T1000 (cell line): ENCODE measurements at regions not wholly inside any gene's neighbourhood (a gene's known extent, or its start where the extent isn't known, plus 50 kb on each side); places are given as distances from the start of the nearest gene placed in this dataset.

Experiments
- DNase-seq: peaks from one replicate; lab custom pipeline; 2025; ENCODE audit warnings: mixed read lengths; lab: John Stamatoyannopoulos, UW

DNA sequence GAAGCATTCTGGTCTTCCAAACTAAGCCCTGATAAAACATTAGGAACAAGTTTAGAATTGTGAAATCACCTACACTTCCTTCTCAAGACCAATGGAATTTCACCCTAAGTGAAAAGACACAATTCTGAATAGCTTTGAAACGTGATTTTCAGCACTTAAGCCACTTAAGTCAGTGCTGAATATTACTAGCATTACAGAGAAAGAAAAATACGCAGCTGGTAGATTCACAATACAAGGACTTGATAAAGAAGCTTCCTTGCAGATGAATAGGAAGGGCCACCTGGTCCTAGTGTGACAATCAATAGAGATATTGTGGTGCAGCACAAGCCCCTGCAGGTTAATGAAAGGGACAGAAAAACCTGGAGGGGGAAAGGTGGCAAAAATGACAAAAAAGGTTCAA lies 353.1 kb upstream of the ALCAM start:
- DNase-seq: no peak

DNA sequence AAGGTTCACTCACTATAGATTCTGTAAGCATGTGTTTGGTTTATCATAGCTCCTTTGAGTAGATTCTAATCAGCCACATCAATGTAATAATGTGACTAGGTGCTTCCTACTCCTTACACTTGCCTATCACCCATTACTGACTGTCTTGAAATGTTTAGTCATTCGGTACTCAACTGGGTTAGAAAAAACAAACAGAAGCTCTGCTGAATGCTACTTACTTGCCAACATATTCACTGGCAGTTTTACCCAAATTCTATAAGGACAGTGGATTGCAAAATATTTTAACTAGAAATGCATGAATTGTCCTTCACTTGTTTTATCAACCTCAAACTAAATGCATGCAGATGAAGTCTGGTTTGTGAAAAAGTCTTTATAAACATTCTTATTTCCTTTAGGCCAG lies 352.1 kb upstream of the ALCAM start:
- DNase-seq: no peak

DNA sequence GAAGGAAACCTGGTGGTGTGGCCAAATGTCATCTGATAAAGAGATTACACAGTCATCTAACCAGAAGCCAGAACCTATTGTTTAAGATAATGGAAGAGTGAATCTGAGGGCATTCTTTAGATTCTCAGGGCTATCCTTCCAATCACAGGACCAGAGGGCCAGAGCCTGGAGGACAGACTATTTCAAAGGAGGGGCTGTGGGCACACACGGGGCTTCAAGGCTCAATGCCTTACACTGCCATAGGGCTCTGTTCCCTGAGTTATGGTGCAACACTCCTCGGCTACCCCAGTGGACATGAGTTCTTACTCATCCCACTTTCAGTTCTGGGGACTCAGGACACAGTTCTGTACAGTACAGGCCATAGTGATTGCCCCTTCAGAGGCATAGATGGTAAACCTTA lies 343.9 kb upstream of the ALCAM start:
- no peak for DNase-seq

DNA sequence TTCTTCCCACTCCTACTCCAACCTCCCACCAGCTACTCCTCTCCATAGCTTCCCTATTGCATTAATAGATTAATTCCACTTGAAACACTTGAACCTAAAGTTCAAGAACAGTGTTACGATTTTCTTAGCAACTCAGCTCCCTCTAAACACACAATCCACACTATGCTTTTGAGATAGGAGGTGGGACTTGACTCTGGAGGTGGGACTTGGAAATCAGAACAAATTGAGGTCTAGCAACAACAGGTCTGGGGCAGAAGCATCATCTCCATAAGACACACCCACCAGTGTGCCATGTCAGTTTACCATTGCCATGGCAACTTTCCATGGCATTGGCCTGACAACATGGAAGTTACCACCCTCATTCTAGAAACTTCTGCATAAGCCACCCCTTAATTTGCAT lies 336.5 kb upstream of the ALCAM start:
- DNase-seq: no peak

DNA sequence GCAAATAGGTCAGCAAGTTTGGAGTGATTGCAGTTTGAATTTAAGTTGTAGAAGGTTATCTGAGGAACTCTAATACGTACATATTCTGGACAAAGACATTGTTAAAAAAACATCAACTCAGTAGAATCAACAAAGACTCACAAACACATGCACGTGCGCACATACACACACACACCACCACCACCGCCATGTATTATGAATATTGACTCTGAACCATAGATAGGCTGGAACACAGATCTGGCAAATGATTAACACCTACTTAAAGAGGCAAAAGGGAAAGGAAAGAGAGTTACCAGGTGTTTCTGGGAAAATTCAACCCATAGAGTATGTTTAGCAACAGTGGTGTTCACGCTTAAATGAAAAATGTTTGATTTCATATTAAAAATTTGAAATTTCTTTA lies 334.2 kb upstream of the ALCAM start:
- no peak for DNase-seq

DNA sequence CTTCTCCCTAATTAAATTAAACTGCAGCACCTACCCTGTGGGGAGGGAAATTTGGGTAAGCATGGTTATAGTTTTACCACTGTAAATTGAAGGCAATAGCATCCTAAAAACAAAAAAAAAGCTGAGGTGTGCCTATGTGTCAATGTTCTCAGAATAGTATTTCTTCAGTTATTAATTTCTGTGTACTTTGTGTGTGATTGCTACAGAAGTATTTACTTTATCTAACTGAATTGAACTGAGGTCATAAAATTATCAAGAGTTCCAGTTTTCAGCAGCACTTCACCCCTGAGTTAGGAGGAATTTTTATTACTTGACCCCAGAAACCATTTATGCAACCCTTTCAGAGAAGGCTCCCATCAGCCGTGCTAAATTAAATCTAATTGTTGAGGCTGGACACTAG lies 333.6 kb upstream of the ALCAM start:
- DNase-seq: no peak

DNA sequence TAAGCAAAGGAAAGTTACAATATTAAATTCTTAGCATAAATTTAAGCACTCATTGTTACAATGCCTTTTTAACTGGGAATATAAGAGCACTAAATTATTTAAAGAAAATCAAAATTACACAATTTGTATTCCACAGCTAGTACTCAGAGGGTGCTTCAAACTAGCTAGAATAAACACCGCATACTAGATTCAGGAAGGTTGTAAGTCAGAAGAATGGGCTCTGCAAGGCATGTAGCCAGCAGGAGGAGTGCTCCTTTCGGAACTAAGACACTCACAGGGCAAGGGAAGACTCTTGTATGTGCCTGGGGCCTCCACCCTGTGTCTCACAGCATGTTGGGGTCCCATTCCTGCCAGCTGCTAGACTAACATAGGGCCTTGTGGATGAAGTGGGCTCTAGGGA lies 327.7 kb upstream of the ALCAM start:
- no peak for DNase-seq

DNA sequence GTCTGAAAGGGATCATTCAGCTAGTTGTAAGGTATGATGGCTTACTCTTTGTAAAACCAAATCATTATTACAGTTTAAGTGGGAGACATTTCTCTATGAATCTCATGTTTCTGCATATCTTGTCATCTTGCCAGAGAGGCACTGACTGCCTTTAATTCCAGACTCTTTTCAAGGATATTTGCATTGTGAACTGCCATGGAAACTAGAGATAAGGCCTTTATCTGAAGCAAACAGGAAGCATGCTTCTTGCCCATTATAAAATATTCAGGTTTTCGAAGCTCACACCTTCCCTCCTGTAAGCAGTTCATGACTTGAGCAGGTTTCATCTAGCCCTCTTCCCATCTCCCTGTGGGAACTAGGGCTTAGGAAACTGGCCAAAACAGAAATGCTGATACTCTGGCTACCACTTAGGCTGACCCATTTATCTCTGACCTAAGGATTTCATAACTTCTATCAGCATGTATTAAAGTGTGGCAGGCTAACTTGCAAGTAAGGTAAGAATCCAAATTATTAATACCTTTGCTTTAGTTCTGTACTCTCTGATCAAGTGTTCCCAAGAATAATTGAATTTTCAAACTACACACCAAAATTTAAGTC lies 326.6 kb upstream of the ALCAM start:
- no peak for DNase-seq

DNA sequence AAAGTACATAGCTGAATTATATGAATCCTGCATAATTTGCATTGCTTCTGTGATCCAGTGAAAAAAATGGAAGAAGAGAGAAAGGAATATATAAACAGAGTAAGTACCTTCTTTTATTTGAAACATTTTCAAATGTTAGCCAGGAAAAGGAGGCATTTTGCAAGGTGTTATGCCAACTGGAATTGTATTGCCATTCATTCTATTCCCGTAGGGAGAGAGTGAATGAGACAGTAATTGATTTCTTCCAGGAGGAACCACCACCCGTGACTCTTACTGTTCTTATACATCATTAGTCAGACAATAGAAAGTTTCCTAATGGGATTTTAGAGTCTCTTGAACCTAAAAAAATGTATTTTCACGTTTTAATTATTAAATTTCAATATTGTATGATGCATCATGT lies 324.1 kb upstream of the ALCAM start:
- no peak for DNase-seq

DNA sequence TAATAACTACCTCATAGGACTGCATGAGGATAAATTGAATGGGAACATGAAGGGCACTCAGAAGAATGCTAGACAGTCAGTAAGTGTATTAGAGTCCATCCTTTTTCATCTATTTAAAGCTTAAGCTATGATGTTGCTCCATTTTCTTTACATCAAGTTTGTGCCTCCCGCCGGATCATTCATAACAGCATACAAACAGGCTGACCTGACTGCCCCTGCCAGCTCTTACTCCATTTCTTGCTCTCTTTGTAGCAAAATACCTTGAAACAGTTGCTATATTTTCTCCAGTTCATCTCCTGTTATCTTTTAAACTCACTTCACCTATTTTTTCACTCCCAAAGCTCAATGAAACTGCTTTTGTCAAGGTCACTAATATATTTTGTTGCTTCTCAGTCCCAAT lies 315.6 kb upstream of the ALCAM start:
- DNase-seq: no peak

DNA sequence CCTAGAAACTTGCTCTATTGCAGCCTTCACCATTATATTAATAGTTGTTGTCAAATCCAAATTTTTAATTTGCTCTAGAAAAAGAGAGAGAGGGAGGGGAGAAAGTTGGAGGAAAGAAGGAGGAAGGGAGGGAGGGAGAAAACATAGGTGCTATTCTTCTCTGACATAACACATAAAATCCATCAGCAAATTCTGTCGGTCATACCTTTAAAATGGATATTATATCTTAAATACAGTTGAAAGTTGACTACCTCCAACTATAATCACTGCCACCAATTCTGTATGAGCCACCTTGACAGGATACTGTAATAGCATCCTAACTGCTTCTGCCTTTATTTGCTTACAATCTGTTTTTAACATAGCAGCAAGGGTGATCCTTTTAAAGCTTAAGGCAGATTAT lies 314.7 kb upstream of the ALCAM start:
- DNase-seq: no peak

DNA sequence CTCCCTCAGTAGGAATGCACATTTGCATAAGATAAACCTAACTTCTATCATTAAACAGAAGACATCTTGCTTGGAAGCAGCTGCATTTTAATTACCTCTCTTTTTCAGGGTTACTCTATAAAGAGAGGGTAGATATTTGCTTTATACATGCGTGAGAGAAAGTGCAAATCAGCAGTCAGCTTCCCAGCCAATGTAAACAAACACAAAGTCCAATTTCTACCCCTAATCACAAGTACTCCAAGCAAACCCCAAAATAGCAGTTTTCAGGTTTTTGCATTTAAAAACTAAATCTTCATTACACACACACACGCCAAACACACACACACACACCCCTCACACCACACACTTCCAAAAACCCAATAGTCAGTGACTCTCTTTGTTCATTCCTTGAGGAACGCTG lies 303.9 kb upstream of the ALCAM start:
- DNase-seq: no peak

DNA sequence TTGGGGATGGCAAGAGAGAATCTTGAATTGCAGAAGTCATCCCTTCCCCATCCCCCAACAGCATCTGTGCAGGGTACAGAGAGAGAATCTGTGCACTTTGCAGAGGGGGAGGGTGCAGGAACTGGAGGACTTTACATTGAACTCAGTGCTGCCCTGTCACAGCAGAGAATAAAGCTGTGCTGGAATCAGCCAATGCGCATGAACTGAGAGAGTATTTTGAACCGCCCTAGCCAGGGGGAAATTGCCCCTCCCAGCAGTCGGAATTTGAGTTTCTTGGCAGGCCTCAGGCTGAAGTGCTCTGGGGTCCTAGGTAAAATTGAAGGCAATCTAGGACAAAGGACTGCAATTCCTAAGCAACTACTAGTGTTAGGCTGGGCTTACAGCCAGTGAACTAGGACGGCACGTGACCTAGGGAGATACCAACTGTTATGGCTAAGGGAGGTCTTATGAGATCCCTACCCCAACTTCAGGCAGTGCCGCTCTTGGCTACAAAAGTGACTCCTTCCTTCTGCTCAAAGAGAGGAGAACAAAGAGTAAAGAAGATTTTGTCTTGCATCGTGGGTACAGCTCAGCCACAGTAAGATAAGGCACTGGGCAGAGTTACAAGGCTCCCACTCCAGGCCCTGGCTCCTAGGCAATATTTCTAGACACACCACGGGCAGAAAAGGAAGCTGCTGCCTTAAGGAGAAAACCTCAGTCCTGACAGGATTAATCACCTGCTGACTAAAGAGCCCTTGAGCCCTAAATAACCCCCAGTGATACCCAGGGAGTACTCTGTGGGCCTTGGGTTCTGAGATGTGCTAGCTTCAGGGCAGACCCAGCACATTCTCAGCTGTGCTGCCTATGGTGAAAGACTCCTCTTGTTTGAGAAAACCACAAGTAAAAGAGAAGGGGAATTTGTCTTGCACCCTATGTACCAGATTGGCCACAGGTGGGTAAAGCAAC lies 300.5 kb upstream of the ALCAM start:
- DNase-seq: no peak

DNA sequence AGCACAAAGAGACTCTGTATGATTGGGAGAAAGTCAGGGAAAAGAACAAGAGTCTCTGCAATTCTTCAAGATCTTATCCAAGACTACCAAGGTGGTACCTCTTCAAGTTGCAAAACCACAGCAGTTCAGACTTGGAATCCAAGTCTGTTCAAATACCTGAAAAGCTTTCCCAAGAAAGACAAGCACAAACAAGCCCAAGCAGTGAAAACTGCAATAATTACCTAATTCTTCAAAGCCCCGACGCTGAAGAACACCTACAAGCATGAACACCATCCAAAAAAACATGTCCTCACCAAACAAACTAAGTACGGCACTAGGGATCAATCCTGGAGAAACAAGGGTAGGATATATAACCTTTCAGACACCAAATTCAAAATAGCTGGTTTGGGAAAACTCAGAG lies 299.3 kb upstream of the ALCAM start:
- no peak for DNase-seq

DNA sequence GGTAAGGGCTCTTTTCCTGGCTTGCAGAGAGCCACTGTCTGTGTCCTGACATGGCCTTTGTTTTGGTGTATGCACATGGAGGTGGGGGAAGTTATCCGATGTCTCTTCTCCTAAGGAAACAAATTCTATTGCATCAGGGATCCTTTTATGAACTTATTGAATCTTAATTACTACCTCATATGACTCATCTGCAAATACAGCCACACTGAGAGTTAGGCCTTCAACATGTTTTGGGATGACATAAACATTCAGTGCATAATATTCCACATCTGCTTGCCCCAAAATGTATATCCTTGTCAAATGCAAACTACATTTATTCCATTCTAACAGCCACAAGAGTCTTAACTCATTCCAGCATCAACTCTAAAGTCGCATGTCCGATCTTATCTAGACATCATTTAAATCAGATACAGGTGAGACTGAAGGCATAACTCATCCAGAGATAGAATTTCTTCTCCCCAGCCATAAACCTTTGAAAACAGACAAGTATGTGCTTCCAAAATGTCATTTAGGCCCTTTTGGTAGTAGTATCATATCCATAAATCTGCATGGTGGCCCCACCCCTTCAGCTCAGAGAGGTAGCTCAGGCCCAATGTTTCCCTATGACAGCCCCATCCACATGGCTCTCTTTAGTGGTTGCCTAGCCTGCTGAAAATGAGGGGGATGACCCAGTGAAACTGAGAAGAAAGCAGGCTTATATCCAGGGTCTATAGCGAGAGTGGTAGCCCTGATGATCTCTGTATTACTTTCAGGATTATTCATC lies 289.5 kb upstream of the ALCAM start:
- no peak for DNase-seq

DNA sequence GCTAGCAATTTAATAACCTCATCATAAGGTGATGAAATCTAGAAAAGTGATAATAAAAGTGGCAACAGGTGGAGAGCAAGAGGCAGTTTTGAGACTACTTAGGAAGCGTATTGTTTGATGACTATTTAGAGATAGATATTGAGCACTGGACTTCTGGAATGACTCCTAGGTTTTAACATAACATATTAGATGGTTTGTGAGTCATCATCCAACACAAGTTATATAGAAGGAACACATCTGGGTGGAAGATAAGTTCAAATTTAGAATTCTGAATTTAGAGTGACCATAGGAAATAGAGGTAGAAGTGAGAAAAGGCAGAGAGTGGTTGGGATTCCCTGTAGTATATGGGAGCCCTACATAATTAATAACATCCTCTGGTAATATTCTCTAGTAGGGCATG lies 282.8 kb upstream of the ALCAM start:
- DNase-seq: no peak

DNA sequence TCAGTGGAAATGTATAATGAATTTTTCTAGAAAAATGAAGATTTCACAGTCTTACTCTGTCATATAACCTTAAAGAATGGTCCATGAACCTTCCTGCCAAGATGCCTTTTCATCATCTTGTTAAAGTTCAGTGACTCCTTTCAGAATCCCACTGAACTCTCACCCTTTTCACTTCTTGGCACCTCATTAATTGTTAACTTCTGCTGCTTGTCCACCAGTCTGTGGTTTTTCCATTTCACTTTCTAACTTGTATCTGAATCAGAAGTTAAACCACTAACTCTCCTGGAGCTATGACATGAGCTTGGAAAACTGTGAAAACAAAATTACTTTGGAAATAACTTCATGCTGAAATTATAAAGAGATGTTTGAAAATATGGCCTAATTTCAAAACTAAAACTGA lies 281.2 kb upstream of the ALCAM start:
- DNase-seq: no peak

DNA sequence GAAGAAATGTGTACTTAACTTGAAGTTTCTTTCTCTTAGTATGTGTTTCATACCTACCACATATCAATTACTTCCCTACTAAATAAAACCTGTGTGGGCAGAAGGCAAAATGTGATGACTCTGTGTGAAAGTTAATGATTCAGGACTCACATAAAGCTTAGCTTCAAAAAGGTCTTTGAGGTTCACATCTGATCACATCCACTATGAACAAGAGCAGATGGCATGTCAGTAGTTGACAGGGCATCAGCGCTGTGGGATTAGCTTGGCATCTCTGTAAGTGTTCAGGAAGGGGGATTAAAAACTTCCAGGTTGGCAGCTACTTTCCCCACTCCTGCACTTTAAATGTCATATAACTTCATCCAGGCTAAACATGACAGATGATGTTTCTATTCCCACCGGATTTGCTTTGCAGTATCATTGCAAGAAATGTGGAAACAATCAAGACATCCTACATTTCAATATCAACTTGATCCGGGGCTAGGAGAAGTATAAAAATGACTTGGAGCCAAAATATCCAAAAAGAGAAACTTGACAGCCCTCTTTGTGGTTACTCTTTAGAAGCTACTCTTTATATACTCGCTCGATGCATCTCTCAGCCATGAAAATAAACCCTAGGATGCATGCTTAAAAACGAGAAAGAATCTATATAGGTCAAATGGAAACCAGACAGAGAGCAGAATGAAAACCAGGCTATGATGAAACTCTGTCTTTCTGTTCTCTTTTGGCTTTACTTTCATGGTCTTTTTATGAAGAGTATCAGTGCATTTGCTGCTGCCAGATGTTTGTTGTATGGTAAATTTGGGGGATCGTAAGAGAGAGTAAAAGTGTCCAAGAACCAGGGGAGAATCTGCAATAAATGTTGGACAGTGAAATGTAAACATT lies 273.1 kb upstream of the ALCAM start:
- no peak for DNase-seq

DNA sequence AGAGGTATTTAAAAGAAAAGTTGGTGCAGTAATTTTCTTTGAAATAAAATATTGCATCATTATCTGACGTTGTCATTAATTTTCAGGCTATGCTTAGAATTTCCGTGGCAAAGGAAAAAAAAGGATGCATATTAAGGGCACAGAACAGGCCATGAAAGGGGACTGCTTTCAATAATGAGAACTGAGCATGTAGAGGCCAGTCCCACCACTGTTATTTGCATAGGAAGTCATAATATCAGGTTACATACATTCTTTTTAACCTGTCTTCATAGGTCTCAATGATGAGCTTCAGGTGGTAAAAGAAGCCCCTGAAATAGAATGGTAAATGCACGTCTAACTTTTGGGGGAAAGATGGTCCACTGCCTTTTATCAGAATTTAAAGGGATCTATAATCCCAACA lies 272.1 kb upstream of the ALCAM start:
- no peak for DNase-seq

DNA sequence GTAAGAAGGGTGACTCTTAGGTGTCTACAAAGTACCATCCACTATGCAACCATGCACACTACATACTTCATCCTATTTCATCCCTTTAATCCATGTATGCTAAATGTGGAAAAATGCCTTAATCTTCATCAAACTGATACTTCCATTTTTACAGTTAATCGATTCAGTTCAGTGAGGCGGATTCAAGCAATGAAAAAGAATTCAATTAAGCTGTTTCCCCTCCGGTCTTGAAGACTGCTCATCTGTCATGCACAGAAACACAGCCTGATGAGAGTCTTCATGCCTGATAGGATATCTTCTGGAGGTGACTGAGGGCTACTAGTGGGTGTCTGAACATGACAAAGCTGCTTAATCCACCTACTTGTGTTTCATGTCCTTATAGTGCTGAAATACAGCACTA lies 270.6 kb upstream of the ALCAM start:
- no peak for DNase-seq

DNA sequence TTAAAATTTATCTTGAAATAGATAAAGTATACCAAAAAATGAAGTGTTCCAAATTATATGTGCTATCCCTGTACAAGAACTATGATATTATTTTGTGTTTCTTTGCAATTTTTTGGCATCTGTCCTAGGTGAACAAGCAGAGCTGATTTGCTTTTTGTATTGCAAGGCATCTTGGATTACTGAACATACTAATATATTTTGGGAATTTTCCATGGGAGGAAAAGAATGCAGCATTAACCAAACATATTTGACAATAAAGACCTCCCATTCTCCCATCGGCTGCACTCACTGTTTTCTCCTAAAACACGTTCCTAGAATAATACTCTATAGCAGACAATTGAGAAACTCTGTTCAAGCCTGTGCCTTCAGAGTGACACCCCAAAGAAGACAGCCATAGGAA lies 265.1 kb upstream of the ALCAM start:
- no peak for DNase-seq

DNA sequence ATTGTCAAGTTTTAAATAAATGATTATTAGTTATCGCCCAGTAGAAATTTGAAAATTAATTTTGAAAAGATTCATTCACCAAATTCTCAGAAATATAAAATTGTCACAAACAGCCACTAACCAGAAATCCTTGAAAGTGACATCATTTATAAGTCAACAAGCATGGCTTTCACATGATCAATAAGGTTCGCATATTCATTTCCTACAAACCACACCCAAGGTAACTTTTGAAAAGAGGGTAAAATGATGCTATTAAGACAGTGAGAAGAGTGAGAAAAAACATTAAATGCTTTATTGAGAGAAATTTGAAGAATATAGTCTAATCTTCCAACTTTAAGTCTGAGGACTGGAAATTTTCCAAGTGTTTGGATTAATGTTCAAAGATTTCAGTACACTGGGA lies 263.6 kb upstream of the ALCAM start:
- DNase-seq: no peak
